Middle frontal gyrus (tissue), 1 donor: ENCODE measurements at regions not wholly inside any gene's neighbourhood (a gene's known extent, or its start where the extent isn't known, plus 50 kb on each side); places are given as distances from the start of the nearest gene placed in this dataset.
"Not testable (repeated sequence)": the region's sequence is repeated elsewhere in the genome, so short reads cannot be mapped to it uniquely, and the experiment has no call there.

Source experiments
- DNase-seq: peaks from one replicate; pipeline ENCODE4 v3.0.0-alpha.2; 2015; ENCODE audit warnings: low spot score; ENCODE audit errors: extremely low spot score

GRCh38 chr3:194908972-194909371 lies 223.3 kb downstream of the FAM43A start:
- no peak for DNase-seq

- DNase-seq: no peak
Observed at GRCh38 chr3:194910414-194910984, 224.8 kb downstream of the FAM43A start.

GRCh38 chr3:194913316-194913715 lies 227.6 kb downstream of the FAM43A start:
- no peak for DNase-seq

- not testable (repeated sequence) for DNase-seq
Observed at GRCh38 chr3:194924889-194925288, 239.2 kb downstream of the FAM43A start.

GRCh38 chr3:194925614-194926013 lies 239.9 kb downstream of the FAM43A start:
- no peak for DNase-seq

GRCh38 chr3:194928227-194928626 lies 242.5 kb downstream of the FAM43A start:
- no peak for DNase-seq

GRCh38 chr3:194928831-194929577 lies 243.3 kb downstream of the FAM43A start:
- DNase-seq: no peak

GRCh38 chr3:194929578-194929960 lies 243.9 kb downstream of the FAM43A start:
- no peak for DNase-seq

GRCh38 chr3:194930377-194931204 lies 244.9 kb downstream of the FAM43A start:
- DNase-seq: no peak

- no peak for DNase-seq
Observed at GRCh38 chr3:194931347-194931746, 245.7 kb downstream of the FAM43A start.

GRCh38 chr3:194931865-194932264 lies 246.2 kb downstream of the FAM43A start:
- no peak for DNase-seq

GRCh38 chr3:194933465-194933864 lies 247.8 kb downstream of the FAM43A start:
- DNase-seq: no peak

- no peak for DNase-seq
Observed at GRCh38 chr3:194935061-194935460, 249.4 kb downstream of the FAM43A start.

GRCh38 chr3:194935632-194936470 lies 250.2 kb downstream of the FAM43A start:
- DNase-seq: no peak

- DNase-seq: no peak
Observed at GRCh38 chr3:194936659-194937058, 251.0 kb downstream of the FAM43A start.

GRCh38 chr3:194937144-194937543 lies 251.5 kb downstream of the FAM43A start:
- no peak for DNase-seq

- DNase-seq: no peak
Observed at GRCh38 chr3:194937882-194938321, 252.2 kb downstream of the FAM43A start.

- DNase-seq: no peak
Observed at GRCh38 chr3:194938845-194939531, 253.3 kb downstream of the FAM43A start.

GRCh38 chr3:194939532-194939909 lies 253.8 kb downstream of the FAM43A start:
- no peak for DNase-seq

- DNase-seq: no peak
Observed at GRCh38 chr3:194939949-194940770, 254.5 kb downstream of the FAM43A start.
